ENCODE measurements at regions not wholly inside any gene's neighbourhood (a gene's known extent, or its start where the extent isn't known, plus 50 kb on each side); places are given as distances from the start of the nearest gene placed in this dataset.

DNA sequence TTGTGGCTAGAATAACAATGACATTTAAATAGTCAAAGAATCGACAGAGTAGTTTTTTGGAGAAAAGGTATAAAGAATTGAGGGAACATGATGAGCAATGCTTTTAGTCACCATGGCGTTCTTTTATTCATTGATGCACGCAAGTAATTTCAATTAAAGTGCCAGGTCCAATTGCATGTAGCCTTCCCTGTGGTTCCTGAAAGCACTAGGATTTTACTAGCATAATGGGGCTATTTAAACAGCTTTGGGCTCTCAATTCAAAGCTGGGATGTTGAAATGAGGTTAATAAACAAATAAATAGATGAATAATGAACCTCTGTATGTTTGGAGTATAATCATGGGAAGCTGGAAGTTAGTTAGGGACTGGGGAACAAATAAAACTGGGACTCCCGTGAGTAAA lies 121.2 kb upstream of the GAP43 start:
- TF ChIP-seq, protein P1, sequence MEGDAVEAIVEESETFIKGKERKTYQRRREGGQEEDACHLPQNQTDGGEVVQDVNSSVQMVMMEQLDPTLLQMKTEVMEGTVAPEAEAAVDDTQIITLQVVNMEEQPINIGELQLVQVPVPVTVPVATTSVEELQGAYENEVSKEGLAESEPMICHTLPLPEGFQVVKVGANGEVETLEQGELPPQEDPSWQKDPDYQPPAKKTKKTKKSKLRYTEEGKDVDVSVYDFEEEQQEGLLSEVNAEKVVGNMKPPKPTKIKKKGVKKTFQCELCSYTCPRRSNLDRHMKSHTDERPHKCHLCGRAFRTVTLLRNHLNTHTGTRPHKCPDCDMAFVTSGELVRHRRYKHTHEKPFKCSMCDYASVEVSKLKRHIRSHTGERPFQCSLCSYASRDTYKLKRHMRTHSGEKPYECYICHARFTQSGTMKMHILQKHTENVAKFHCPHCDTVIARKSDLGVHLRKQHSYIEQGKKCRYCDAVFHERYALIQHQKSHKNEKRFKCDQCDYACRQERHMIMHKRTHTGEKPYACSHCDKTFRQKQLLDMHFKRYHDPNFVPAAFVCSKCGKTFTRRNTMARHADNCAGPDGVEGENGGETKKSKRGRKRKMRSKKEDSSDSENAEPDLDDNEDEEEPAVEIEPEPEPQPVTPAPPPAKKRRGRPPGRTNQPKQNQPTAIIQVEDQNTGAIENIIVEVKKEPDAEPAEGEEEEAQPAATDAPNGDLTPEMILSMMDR (IDR thresholded peaks at IDR 0.05) = no peak
- H3K4me3 ChIP-seq = no peak overlapping the region
- H3K27me3 ChIP-seq (replicated peaks; ENCODE audit: insufficient read depth) = no peaks in the 10 kb centered on the region
- H3K4me1 ChIP-seq (ENCODE audit: control insufficient read depth in 1 of 2, low read depth in 2 of 2) = peaks cover 0 to 8% of the 10 kb centered on the region in 2 donors
- H3K9me3 ChIP-seq = no peaks in the 10 kb centered on the region
- ATAC-seq (ENCODE audit: insufficient number of reproducible peaks, low FRiP score, low read depth) = no peak
- DNase-seq (ENCODE audit: low spot score) = no peak
- H3K27ac ChIP-seq = no peak overlapping the region
- H3K36me3 ChIP-seq = no peaks in the 10 kb centered on the region

DNA sequence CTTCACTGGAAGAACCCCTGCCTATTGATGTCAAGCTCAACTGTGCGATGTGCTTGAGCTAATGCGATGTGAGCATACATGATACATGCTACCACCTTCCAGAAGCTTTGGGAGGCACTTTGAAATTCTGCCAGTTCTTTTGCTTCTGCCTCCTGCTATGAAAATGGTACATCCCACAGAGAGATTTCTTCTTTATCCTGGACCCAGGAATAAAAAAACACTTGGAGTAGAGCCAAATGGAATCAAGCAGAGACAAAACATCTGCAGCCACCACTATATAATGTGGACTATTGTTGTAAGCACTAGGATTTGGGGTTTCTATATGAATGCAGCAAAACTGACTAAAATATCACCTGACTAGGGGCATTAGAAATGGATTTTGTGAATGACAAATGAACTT lies 119.9 kb upstream of the GAP43 start:
- DNase-seq (ENCODE audit: low spot score) = no peak
- ATAC-seq (ENCODE audit: insufficient number of reproducible peaks, low FRiP score, low read depth) = no peak
- Histone ChIP-seq H3K9me3 (no peaks in the 10 kb centered on the region), H3K27ac (no peak overlapping the region), H3K36me3 (no peaks in the 10 kb centered on the region), H3K4me3 (no peak overlapping the region), H3K27me3 (replicated peaks; ENCODE audit: insufficient read depth) (no peaks in the 10 kb centered on the region), H3K4me1 (ENCODE audit: control insufficient read depth in 1 of 2, low read depth in 2 of 2) (peaks cover 0 to 8% of the 10 kb centered on the region in 2 donors)
- TF ChIP-seq, protein P1 (IDR thresholded peaks at IDR 0.05) = no peak

DNA sequence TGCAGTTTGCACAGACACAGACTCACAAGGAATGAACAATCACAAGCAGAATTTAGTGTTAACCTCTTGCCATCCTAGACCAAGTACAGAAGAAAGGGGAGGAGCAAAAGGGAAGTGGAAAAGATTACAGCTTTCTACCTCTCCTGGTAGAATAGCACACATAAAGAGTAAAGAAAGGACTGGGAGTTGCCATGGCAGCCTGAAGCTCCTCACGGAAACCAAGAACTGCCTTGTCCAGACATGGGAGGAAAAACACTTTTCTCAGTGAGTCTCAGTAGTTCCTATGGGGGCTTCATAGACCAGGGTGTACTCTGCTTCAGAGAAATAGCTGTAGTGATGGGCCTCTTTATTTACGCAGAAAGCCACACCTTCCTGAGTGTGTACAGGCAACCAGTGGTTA lies 114.7 kb upstream of the GAP43 start:
- ATAC-seq (ENCODE audit: insufficient number of reproducible peaks, low FRiP score, low read depth) (no peak), DNase-seq (ENCODE audit: low spot score) (no peak)
- Histone ChIP-seq H3K27me3 (replicated peaks; ENCODE audit: insufficient read depth) (no peaks in the 10 kb centered on the region), H3K36me3 (no peaks in the 10 kb centered on the region), H3K9me3 (no peaks in the 10 kb centered on the region), H3K4me1 (ENCODE audit: control insufficient read depth in 1 of 2, low read depth in 2 of 2) (peaks cover 0 to 8% of the 10 kb centered on the region in 2 donors), H3K4me3 (no peak overlapping the region), H3K27ac (no peak overlapping the region)
- TF ChIP-seq, protein P1 (IDR thresholded peaks at IDR 0.05) = no peak

DNA sequence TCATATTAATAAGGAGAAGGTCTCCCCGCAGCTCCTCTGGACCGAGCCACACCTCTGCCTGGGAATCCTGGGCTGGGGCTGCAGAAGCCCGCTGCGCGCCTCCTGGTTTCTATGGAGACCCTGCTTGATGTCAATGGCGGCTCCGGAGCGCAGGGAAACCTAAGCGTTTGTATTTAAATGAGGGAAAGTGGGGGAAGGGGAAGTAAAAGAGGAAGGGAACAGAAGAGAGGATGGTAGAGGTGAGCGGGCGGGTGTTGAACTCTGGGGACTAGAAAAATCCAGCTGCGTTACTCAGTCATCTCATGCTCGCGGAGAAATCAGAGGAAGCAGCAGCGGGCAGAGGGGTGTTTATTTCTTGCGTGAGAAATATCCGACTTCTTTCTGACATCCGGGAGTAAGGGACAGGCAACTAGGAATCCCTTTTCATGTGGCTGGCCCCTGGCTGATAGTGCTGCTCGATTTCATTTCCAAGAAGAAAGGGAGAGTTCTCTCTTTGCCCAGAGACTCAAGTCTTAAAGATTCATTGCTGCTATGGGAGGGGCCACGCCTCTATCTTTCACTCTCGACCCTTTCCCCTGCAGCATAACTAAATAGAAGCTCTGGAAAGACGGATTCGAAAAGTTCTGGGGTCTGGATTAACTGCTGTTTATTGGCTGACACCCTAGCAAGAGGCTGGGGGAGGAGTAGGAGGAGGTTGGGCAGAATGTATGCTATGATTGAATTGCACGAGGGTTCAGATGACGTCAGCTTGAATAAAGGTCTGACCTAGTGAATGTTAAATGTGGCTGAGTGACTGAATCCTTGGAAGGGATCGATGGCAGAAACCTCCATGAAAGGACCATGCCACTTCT lies 110.5 kb upstream of the GAP43 start:
- no peak overlapping the region for H3K27ac ChIP-seq
- no peaks in the 10 kb centered on the region for H3K36me3 ChIP-seq
- TF ChIP-seq, protein P1 (IDR thresholded peaks at IDR 0.05) = no peak
- ATAC-seq (ENCODE audit: insufficient number of reproducible peaks, low FRiP score, low read depth) = no peak
- no peaks in the 10 kb centered on the region for H3K27me3 ChIP-seq (replicated peaks; ENCODE audit: insufficient read depth)
- H3K4me3 ChIP-seq = peak overlapping the region; percentile 74
- no peaks in the 10 kb centered on the region for H3K9me3 ChIP-seq
- H3K4me1 ChIP-seq (ENCODE audit: control insufficient read depth in 1 of 2, low read depth in 2 of 2) = peaks cover 0 to 19% of the 10 kb centered on the region in 2 donors
- DNase-seq (ENCODE audit: low spot score) = no peak

DNA sequence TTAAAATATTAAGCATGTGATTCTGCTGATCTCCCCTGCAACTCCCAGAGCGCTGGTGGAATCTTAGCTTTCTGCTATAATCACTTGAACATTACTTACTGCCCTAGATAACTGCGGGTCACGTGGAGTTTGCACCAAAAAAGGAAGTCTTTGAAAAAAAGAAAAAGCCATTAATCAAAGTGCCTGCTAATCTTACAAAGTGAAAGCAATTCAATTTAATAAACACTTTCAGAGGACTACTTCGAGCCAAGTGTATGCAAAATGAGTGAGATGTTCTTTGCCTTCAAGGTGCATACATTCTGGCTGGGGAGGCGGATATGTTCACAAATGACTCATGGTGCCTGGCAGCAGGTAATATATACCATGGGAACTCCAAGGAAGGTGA lies 109.9 kb upstream of the GAP43 start:
- H3K9me3 ChIP-seq = no peaks in the 10 kb centered on the region
- ATAC-seq (ENCODE audit: insufficient number of reproducible peaks, low FRiP score, low read depth) (no peak), DNase-seq (ENCODE audit: low spot score) (no peak)
- H3K27me3 ChIP-seq (replicated peaks; ENCODE audit: insufficient read depth) = no peaks in the 10 kb centered on the region
- H3K27ac ChIP-seq = no peak overlapping the region
- H3K36me3 ChIP-seq = no peaks in the 10 kb centered on the region
- TF ChIP-seq, protein P1 (IDR thresholded peaks at IDR 0.05) = no peak
- peak overlapping the region; percentile 74 for H3K4me3 ChIP-seq
- H3K4me1 ChIP-seq (ENCODE audit: control insufficient read depth in 1 of 2, low read depth in 2 of 2) = peaks cover 0 to 25% of the 10 kb centered on the region in 2 donors

Data from thoracic aorta (tissue), 2 donors.